SK-N-MC (cell line): ENCODE measurements at regions not wholly inside any gene's neighbourhood (a gene's known extent, or its start where the extent isn't known, plus 50 kb on each side); places are given as distances from the start of the nearest gene placed in this dataset.

ENCODE experiments used
- EZH2 ChIP-seq: fragments of 200-600 bp; sonication (generic); IDR thresholded peaks from one replicate; pipeline ENCODE4 v1.6.1; 2017; ENCODE audit warnings: antibody characterized with exemption
- FOXP2 ChIP-seq: optimal IDR thresholded peaks from 2 replicates; pipeline ENCODE3; 2011; ENCODE audit warnings: mild to moderate bottlenecking, moderate library complexity; ENCODE audit not compliant: insufficient read depth; ENCODE audit errors: extremely low read length, control extremely low read depth
- POLR2AphosphoS5 ChIP-seq: IDR thresholded peaks from 2 replicates; pipeline ENCODE4 v1.6.1; 2012; ENCODE audit warnings: mild to moderate bottlenecking, low read depth, low read length, borderline replicate concordance

- no peak for TF ChIP-seq EZH2
- no peak for TF ChIP-seq POLR2AphosphoS5
- TF ChIP-seq FOXP2, result no peak
Measured at GRCh38 chr20:43318755-43319297, 129.1 kb upstream of the PTPRT start.
